HG03064 (cell line): ENCODE measurements at regions not wholly inside any gene's neighbourhood (a gene's known extent, or its start where the extent isn't known, plus 50 kb on each side); places are given as distances from the start of the nearest gene placed in this dataset.
"Not testable (repeated sequence)": the region's sequence is repeated elsewhere in the genome, so short reads cannot be mapped to it uniquely, and the experiment has no call there.

Experiments used
- ATAC-seq: cut with Tn5 transposase; IDR thresholded peaks from one replicate; pipeline ENCODE4 v1.9.1; 2021; ENCODE audit warnings: low read depth; ENCODE audit not compliant: unreplicated experiment

DNA sequence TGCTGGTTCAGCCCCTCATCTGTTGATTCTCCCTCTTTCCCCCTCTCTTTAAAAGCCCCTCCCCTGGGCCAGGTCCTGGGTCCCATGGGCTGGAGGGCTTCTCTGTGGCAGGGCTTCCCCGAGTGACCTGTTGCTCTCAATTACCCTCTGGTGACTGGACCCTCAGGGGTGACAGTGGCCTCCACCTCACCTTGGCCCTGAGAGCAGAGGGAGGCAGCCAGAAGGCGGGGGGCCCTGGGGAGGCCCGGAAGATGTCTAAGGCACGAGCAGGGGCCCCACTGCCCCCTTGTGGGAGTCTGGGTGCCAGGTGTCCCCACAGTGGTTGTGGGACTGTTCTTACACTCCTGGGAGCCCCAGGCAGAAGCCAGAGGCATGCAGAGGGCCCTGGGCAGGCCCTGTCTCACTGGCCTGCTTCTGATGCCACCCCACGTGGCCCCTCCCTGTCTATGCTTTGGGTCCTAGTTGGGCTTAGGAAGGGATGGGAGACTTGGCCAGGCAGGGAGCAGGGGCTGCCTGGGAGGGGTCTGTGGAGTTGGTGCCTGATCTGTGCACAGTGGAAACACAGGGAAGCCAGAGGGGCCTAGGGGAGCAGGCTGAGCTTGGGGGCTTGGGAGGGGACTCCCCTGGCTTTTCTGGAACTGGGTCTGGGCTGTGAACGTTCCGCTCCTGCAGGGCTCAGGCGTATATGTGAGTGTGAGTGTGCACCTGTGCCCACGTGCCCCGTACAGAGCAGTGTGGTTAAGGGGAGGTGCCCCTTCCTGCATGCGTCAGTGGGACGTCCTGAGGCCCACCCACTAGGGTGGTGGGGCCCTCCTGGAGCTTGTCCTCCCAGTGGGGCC is 179.7 kb downstream of the TMEM121 start:
- peak; percentile 51 for ATAC-seq

DNA sequence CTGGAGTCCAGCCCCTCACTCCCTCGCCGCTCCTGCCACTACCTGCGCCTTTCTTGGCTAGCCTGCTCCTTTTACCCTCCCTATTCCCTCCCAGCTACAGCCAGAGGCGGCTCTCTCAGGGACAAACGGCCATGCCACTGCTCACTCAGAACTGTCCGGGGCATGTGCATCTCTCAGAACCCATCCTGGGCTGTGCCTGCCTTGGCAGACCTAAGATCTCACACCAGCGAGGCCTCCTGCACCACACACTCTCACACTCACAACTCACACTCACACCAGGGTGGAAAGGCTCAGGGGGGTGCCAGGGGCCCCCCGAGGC is 180.3 kb downstream of the TMEM121 start:
- ATAC-seq, result not testable (repeated sequence)

DNA sequence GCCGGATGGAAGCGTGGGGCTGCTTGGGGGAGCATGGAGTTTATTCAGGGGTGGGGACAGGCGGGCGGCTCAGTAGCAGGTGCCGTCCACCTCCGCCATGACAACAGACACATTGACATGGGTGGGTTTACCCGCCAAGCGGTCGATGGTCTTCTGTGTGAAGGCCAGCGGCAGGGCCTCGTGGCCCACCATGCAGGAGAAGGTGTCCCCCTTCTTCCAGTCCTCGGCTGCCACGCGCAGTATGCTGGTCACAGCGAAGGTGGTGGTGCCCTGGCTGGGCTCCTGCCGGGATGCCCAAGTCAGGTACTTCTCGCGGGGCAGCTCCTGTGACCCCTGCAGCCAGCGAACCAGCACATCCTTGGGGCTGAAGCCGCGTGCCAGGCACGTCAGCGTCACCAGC is 180.7 kb downstream of the TMEM121 start:
- not testable (repeated sequence) for ATAC-seq

DNA sequence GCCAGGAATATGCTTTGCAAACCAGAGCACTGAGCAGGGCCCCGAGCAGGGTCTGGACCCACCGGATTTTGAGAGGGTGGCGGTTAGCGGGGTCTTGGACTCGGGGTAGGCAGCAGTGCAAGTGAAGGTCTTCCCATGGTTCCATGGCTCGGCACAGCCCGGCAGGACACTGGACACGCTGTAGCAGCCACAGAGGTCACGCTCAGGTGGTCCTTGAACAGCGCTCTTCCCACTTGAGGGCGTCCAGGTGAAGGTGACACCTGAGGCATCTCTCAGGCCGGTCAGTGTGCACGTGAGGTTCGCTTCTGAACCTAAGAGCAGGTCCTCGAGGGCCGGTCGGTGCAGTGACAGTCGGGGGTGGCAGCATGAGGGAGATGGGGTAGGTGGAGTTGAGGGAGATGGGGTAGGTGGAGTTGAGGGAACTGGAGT is 181.4 kb downstream of the TMEM121 start:
- not testable (repeated sequence) for ATAC-seq

DNA sequence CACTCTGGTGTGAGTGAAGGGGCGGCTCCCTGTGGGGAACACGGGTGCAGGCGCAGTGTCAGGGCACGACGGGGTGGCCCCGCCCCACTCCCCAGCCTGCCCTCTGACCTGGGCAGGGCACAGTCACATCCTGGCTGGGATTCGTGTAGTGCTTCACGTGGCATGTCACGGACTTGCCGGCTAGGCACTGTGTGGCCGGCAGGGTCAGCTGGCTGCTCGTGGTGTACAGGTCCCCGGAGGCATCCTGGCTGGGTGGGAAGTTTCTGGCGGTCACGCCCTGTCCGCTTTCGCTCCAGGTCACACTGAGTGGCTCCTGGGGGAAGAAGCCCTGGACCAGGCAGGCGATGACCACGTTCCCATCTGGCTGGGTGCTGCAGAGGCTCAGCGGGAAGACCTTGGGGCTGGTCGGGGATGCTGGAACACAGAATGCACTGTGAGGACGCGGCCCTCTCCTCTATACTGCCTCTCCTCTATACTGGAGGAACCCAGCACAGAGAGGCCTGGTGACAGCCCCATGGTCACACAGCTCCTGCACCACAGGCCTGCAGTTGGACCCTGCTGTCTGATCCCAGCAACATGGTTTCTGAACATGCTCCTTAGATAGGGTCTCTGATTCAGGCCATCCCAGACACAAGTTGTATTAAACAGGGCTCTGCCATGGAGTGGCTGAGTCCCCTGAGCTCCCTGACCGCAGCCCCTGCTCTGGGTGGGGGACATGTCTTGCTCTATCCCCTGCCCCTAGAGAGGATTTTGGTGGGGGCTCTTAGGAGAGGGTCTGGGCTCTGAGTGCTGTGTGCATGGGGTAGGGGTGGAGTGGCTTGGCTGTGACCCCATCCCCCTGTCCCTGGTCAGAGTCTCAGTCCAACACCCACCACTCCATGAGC is 182.1 kb downstream of the TMEM121 start:
- not testable (repeated sequence) for ATAC-seq

DNA sequence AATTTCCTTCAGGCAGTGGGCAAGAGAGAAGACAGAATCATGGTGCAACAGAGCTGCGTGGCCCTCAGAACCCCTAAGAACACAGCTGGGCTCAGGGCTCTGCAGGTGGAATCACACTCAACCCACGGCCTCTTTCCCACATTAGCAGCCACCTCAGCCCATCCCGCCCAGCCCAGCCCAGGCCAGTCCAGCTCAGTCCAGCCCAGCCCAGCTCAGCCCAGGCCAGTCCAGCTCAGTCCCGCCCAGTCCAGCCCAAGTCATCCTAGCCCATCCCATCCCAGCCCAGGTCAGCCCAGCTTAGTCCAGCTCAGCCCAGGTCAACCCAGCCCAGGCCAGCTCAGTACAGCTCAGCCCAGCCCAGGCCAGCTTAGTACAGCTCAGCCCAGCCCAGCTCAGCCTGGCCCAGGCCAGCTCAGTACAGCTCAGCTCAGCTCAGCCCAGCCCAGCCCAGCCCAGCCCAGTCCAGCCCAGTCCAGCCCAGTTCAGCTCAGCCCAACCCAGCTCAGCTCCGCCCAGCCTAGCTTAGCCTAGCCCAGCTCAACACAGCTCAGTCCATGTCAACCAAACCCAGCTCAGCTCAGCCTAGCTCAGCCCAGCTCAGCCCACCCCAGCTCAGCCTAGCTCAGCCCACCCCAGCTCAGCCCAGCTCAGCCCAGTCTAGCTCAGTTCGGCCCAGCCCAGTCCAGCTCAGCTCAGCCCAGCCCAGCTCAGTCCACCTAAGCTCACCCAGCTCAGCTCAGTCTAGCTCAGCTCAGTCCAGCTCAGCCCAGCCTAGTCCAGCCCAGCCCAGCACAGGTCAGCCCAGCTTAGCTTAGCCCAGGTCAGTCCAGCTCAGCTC is 183.1 kb downstream of the TMEM121 start:
- ATAC-seq, result no peak

DNA sequence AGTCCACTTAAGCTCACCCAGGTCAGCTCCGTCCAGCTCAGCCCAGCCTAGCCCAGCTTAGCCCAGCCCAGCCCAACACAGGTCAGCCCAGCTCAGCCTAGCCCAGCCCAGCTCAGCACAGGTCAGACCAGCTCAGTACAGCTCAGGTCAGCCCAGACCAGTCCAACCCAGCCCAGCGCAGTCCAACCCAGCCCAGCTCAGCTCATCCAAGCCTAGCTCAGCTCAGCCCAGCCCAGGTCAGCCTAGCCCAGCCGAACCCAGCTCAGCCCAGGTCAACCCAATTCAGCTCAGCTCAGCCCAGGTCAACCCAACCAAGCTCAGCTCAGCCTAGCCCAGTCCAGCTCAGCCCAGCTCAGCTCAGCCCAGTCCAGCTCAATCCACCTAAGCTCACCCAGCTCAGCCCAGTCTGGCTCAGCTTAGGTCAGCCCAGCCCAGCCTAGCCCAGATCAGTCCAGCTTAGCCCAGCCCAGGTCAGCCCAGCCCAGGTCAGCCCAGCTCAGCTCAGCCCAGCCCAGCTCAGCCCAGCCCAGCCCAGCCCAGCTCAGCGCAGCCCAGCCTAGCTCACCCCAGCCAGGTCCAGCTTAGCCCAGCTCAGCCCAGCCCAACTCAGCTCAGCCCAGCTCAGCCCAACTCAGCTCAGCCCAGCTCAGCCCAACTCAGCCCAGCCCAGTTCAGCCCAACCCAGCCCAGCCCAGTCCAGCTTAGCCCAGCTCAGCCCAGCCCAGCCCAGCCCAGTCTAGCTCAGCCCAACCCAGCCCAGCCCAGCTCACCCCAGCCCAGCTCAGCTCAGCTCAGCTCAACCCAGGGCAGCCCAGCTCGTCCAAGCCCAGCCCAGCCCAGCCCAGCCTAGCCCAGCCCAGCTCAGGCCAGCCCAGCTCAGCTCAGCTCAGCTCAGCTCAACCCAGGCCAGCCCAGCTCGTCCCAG is 184.0 kb downstream of the TMEM121 start:
- ATAC-seq, result no peak

DNA sequence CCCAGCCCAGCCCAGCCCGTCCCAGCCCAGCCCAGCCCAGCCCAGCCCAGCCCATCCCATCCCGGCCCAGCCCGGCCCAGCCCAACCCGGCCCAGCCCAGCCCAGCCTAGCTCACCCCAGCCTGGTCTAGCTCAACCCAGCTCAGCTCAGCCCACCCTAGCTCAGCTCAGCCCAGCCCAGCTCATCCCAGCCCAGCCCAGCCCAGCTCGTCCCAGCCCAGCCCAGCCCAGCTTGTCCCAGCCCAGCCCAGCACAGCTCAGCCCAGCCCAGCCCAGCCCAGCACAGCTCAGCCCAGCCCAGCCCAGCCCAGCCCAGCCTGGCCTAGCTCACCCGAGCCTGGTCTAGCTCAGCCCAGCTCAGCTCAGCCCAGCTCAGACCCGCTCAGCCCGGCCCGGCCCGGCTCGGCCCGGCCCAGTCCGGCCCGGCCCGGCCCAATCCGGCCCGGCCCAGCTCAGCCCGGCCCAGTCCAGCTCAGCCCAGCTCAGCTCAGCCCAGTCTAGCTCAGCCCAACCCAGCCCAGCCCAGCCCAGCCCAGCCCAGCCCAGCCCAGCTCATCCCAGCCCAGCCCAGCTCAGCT is 184.7 kb downstream of the TMEM121 start:
- no peak for ATAC-seq

DNA sequence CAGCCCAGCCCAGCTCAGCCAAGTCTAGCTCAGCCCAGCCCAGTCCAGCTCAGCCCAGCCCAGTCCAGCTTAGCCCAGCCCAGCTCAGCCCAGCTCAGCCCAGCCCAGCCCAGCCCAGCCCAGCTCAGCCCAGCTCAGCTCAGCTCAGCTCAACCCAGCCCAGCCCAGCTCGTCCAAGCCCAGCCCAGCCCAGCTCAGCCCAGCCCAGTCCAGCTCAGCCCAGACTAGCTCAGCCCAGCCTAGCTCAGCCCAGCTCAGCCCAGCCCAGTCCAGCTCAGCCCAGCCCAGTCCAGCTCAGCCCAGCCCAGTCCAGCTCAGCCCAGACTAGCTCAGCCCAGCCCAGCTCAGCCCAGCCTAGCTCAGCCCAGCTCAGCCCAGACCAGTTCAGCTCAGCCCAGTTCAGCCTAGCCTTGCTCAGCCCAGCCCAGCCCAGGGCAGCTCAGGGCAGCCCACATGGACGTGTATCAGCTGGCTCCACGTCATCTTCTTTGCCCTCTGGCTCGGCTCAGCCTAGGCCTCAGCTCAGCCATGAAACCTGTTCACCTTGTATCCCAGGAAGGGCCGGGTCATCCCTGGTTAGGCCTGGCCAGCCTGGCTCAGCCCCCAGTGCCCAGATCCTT is 185.6 kb downstream of the TMEM121 start:
- no peak for ATAC-seq

DNA sequence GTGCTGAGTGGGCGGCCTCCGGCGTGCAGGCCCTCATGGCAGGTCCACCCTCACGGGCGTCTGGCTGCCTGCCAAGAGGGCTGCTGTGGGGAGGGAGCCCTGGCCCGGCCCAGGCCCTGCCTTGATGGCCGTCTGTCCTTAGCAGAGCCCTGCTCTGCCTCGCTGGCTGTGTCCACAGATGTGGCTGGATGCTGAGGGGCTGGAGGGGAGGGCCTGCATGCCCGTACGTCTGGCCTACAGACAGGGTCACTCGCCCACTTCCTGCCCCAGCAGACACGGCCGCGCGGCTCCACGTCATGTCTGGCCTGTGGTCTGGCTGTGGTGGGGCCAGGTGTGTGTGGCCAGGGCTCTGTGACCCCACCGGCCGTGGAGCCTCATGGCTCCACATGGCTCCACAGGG is 186.3 kb downstream of the TMEM121 start:
- not testable (repeated sequence) for ATAC-seq

DNA sequence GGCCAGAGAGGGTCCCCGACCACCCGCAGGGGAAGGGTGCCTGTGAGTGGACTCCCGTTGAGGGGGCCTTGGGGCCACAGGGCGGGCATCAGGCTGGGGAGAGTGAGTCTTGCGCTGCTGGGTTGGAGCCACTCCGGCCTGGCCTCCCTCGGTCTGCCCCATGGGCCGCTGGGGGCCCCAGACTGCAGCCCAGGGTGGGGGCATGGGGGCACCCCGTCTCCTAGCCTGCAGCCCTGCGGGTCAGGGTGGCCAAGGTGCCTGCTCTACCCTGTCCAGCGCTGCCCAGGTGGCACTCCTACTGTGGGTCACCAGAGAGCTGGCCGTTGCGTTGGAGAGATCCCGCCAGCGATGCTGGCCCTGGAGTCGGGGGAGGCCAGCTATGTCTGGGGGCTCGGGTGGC is 186.8 kb downstream of the TMEM121 start:
- not testable (repeated sequence) for ATAC-seq

DNA sequence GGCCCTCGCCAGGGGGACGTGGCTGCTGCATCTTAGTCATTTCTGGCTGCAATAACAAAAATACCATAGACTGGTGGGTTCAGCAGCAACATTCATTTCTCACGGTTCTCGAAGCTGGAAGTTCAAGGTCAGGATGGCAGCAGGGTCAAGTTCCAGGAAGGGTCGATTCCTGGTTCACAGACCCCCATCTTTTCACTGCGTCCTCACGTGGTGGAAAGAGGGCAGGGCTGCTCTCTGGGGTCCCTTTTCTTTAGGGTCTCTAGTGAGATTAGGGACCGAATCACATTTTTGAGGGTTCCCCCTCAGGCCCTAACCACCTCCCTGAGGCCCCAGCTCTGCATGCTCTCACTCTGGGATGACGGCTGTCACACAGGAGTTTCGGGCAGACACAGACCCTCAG is 187.5 kb downstream of the TMEM121 start:
- not testable (repeated sequence) for ATAC-seq

DNA sequence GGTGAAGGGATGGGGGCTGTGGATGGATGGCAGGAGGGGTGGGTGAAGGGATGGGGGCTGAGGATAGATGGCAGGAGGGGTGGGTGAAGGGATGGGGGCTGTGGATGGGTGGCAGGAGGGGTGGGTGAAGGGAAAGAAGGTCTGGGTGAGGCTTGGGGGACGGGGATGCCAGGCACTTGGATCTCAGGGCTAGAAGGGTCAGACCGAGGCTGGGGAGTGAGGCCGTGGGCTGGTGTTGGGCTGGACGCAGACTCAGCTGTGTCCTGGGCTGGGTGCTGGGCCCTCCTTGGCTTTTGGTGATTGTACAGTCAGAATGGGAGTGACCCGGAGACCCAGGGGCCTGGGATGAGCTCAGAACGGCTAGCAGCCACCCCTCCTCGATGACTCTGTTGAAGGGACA is 192.4 kb downstream of the TMEM121 start:
- ATAC-seq, result not testable (repeated sequence)

DNA sequence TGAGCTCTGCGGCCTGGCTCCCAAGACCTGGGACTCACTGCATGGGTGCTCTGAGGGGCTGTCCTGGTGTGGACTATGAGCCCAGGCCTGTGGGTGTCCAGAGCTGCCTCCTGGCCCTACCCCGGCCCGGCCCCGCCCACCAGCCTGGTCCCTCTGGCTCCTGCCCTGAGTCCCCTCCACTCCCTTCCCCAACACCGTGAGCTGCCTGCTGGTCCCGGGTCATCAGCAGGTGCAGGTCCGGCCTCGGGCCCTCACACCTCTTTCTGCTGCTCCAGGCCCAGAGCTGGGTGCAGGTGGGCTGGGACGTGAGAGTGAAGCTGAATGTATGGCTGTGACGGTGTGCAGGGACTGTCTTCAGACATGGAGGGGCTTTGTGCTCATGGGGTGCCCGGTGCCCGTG is 193.7 kb downstream of the TMEM121 start:
- ATAC-seq, result not testable (repeated sequence)

DNA sequence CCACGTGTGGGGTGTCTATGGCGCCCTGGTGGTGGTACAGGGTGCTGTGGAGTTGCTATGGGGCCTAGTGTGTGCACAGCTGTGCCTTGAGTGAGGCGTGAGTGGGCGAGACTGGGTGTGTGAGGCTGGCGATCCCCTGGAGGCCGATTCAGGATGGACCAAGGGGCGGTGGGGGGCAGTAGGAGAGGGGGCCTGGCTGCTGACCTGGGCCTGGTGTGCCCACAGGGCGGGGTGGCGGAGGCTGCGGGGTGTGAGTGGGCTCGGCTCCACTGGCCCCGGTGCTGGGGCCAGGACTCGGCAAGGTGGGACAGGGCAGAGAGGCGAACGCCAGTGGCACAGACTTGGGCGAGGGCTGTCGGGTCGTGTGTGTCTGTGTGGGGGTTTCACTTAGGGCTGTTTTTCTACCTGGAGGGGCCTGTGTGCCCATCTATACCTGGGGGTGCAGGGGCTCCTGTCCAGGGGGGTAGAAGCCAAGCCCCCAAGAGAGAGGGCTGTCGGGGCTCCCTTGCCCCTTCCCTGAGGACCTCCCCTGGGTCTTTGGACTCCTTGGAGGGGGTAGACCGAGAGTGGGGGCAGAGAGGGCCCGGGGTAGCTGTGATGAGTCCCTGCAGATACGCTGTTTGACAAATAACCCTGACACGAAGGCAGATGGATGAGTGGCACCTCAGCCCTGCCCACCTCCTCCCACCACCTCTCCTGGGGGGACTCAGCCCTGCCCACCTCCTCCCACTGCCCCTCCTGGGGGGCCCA is 194.6 kb downstream of the TMEM121 start:
- ATAC-seq, result not testable (repeated sequence)

DNA sequence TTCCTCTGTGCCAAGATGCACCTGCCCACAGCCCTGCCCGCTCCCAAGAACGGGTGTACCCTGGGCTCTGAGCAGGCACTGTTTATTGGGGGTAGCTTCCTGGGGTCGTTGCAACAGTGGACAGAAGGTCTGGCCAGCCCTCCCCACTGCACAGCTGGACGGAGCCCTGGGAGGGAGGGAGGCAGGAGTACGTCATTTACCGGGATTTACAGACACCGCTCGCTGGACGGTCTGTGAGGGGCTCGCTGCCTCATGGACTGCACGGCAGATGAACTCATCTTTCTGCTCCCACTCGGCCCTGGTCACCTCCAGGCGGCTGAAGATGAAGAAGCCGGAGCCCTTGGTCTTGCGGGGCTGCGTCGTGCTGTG is 195.2 kb downstream of the TMEM121 start:
- not testable (repeated sequence) for ATAC-seq

DNA sequence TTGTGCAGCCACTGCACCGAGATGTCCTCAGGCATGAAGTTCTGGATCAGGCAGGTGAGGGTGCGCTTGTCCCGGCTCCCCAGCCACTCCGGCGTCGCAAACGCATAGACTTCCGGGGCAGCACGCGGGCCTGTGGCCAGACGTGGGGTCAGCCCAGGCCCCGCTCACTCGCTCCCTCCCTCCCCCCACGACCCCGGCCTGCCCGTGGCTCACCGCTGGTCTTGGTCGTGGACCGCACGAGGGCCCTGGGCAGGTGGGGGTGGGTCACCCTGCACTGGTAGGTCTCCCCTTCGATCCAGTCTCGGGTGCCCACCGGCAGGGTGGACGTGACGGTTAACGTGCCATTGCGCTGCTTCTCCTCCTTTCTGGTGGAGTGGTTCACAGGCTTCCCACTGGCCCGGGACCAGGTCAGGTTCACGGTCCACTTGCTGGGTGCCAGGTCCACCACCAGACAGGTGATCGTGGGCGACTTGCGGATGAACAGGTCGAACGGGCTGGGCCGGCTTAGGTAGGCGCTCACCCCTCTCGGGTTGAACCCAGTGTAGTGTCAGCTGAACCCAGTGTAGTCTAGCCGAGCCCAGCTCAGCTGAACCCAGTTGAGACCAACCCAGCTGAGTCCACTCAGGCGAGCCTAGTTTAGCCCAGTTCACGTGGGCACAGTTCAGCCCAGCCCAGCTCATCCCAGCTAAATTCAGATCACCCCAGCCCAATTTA is 195.8 kb downstream of the TMEM121 start:
- not testable (repeated sequence) for ATAC-seq

DNA sequence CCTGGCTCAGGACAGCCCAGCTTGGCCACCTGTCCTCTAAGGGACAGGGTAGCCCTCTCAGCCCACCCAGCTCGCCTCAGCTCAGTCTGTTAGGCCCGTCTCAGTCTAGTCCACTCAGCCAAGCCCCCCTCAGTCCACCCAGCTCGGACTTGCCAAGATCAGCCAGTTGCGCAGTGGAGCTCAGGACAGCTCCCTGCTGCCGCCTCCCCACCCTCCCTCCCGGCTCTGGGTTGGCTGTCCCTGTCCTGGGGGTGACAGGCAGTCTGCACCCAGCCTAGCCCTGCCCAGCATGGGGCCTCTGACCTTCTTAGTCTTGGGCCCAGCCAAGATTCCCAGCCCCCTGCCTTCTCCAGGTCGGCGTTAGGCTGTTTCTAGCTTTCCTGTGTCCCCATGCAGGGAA is 196.9 kb downstream of the TMEM121 start:
- ATAC-seq, result not testable (repeated sequence)
